Hepatocyte (in vitro differentiated cells): ENCODE measurements at regions not wholly inside any gene's neighbourhood (a gene's known extent, or its start where the extent isn't known, plus 50 kb on each side); places are given as distances from the start of the nearest gene placed in this dataset.

Source experiments
- EZH2 ChIP-seq: fragments of 200-600 bp; sonication (generic); IDR thresholded peaks from 2 replicates; pipeline ENCODE4 v1.6.1; 2016; ENCODE audit warnings: antibody characterized with exemption, mild to moderate bottlenecking, borderline replicate concordance
- EZH2phosphoT487 ChIP-seq: fragments of 200-600 bp; sonication (generic); IDR thresholded peaks from one replicate; pipeline ENCODE4 v1.6.1; 2018; ENCODE audit warnings: antibody characterized with exemption, mild to moderate bottlenecking, low read depth, moderate library complexity; ENCODE audit not compliant: unreplicated experiment, severe bottlenecking
- TF ChIP-seq, protein P1 (sequence below): fragments of 200-600 bp; sonication (generic); IDR thresholded peaks from 2 replicates; pipeline ENCODE4 v1.5.1; 2016; ENCODE audit warnings: antibody characterized with exemption, mild to moderate bottlenecking; ENCODE audit not compliant: poor library complexity

DNA sequence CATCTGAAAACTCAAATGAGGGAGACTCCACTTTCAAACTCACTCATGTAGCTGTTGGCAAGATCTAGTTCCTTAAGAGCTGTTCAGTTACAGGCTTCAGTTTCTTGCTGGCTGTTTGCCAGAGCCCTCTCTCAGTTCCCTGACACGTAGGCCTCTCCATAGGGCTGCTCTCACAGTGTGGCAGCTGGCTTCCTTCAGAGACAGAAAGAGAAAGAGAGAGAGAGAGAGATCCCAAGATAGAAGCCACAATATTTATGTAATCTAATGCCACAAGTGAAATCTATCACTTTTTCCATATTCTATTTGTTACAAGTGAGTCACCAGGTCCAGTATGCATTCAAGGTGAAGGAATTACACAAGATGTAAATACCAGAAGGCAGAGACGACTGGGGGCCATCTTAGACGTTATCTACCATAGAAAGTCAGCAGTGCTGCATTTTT is 168.8 kb downstream of the RCN1 start:
- TF ChIP-seq EZH2 (no peak), EZH2phosphoT487 (no peak)
- TF ChIP-seq, protein P1, sequence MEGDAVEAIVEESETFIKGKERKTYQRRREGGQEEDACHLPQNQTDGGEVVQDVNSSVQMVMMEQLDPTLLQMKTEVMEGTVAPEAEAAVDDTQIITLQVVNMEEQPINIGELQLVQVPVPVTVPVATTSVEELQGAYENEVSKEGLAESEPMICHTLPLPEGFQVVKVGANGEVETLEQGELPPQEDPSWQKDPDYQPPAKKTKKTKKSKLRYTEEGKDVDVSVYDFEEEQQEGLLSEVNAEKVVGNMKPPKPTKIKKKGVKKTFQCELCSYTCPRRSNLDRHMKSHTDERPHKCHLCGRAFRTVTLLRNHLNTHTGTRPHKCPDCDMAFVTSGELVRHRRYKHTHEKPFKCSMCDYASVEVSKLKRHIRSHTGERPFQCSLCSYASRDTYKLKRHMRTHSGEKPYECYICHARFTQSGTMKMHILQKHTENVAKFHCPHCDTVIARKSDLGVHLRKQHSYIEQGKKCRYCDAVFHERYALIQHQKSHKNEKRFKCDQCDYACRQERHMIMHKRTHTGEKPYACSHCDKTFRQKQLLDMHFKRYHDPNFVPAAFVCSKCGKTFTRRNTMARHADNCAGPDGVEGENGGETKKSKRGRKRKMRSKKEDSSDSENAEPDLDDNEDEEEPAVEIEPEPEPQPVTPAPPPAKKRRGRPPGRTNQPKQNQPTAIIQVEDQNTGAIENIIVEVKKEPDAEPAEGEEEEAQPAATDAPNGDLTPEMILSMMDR, result no peak
